ENCODE measurements at regions not wholly inside any gene's neighbourhood (a gene's known extent, or its start where the extent isn't known, plus 50 kb on each side); places are given as distances from the start of the nearest gene placed in this dataset.

GRCh38 chr10:63703113-63703670, 182.0 kb downstream of the REEP3 start:
- no peak for TF ChIP-seq ZNF331 (CRISPR knock-in tag; IDR thresholded peaks at IDR 0.05; ENCODE audit: low read depth)
- TF ChIP-seq STAT1 (IDR thresholded peaks at IDR 0.05; ENCODE audit: unreplicated experiment), result no peak
- no peak for TF ChIP-seq REST (IDR thresholded peaks at IDR 0.05; ENCODE audit: unreplicated experiment)
- no peak for TF ChIP-seq ZNF114 (CRISPR knock-in tag; IDR thresholded peaks at IDR 0.05)
- no peak for TF ChIP-seq JUNB (IDR thresholded peaks at IDR 0.05; ENCODE audit: unreplicated experiment)
- no peak for TF ChIP-seq EZH2phosphoT487 (IDR thresholded peaks at IDR 0.05; ENCODE audit: unreplicated experiment)
- no peak for TF ChIP-seq EZH2 (IDR thresholded peaks at IDR 0.05; ENCODE audit: low read depth, unreplicated experiment)
- TF ChIP-seq CTCF (conservative IDR thresholded peaks at IDR 0.05; ENCODE audit: low read depth in 2 of 2), result no peak
- H3K27me3 Mint-ChIP-seq (ENCODE audit: insufficient read depth, low read depth, poor library complexity), result peaks cover 2% of the 10 kb centered on the region

GRCh38 chr10:63703740-63704345, 182.6 kb downstream of the REEP3 start:
- Mint-ChIP-seq H3K27me3 (ENCODE audit: insufficient read depth, low read depth, poor library complexity) (peaks cover 2% of the 10 kb centered on the region), H3K36me3 (ENCODE audit: low read depth) (peaks cover 3% of the 10 kb centered on the region; the same call in 1 of the 3 replicates), H3K27ac (no peak overlapping the region), H3K4me1 (peaks cover 18% of the 10 kb centered on the region), H3K9me3 (no peaks in the 10 kb centered on the region), H3K4me3 (no peak overlapping the region)
- Histone ChIP-seq H3F3A (replicated peaks; ENCODE audit: low read depth) (no peaks in the 10 kb centered on the region), H3K4me3 (no peak overlapping the region), H2AFZ (peak overlapping the region; percentile 84), H3K4me2 (0 out of 2 replicates have a peak overlapping the region, but pooled peaks have one; percentile 28), H3K27ac (ENCODE audit: low read depth) (no peak overlapping the region), H3K4me1 (ENCODE audit: insufficient read depth) (peaks cover 15% of the 10 kb centered on the region), H3K9me2 (ENCODE audit: insufficient read depth) (peaks cover 10% of the 10 kb centered on the region; the same call in 1 of the 2 replicates), H4K20me1 (replicated peaks; ENCODE audit: insufficient read depth) (no peaks in the 10 kb centered on the region), H3K79me2 (replicated peaks; ENCODE audit: insufficient read depth) (no peaks in the 10 kb centered on the region), H3K36me3 (ENCODE audit: insufficient read depth) (no peaks in the 10 kb centered on the region), H3K27me3 (ENCODE audit: insufficient read depth) (no peaks in the 10 kb centered on the region)
- DNase-seq (ENCODE audit: low spot score) (no peak), ATAC-seq (no peak)
- TF ChIP-seq ZNF331 (CRISPR knock-in tag; IDR thresholded peaks at IDR 0.05; ENCODE audit: low read depth) (no peak), EZH2phosphoT487 (IDR thresholded peaks at IDR 0.05; ENCODE audit: unreplicated experiment) (no peak), REST (IDR thresholded peaks at IDR 0.05; ENCODE audit: unreplicated experiment) (no peak)

More at GRCh38 chr10:63703113-63703670, 182.0 kb downstream of the REEP3 start:
- H3F3A ChIP-seq (replicated peaks; ENCODE audit: low read depth), result no peaks in the 10 kb centered on the region
- Mint-ChIP-seq H3K27ac (peak overlapping the region; percentile 70), H3K9me3 (no peaks in the 10 kb centered on the region), H3K36me3 (ENCODE audit: low read depth) (peaks cover 3% of the 10 kb centered on the region; the same call in 1 of the 3 replicates), H3K4me3 (no peak overlapping the region), H3K4me1 (peaks cover 21% of the 10 kb centered on the region)
- H4K20me1 ChIP-seq (replicated peaks; ENCODE audit: insufficient read depth), result no peaks in the 10 kb centered on the region
- no peaks in the 10 kb centered on the region for H3K36me3 ChIP-seq (ENCODE audit: insufficient read depth)
- no peaks in the 10 kb centered on the region for H3K27me3 ChIP-seq (ENCODE audit: insufficient read depth)
- DNase-seq (ENCODE audit: low spot score) (peak; percentile 15), ATAC-seq (no peak)
- H3K4me3 ChIP-seq, result no peak overlapping the region
- H3K27ac ChIP-seq (ENCODE audit: low read depth), result peak overlapping the region; percentile 55; the same call in 1 of the 2 replicates
- peak overlapping the region; percentile 84 for H2AFZ ChIP-seq
- peaks cover 15% of the 10 kb centered on the region for H3K4me1 ChIP-seq (ENCODE audit: insufficient read depth)
- no peaks in the 10 kb centered on the region for H3K79me2 ChIP-seq (replicated peaks; ENCODE audit: insufficient read depth)
- H3K9me2 ChIP-seq (ENCODE audit: insufficient read depth), result peaks cover 10% of the 10 kb centered on the region; the same call in 1 of the 2 replicates
- 0 out of 2 replicates have a peak overlapping the region, but pooled peaks have one; percentile 28 for H3K4me2 ChIP-seq
